GM19240 (cell line): ENCODE measurements at regions not wholly inside any gene's neighbourhood (a gene's known extent, or its start where the extent isn't known, plus 50 kb on each side); places are given as distances from the start of the nearest gene placed in this dataset.

Experiments used
- DNase-seq: peaks from one replicate; pipeline ENCODE4 v3.0.0; 2011; ENCODE audit warnings: low spot score; ENCODE audit not compliant: insufficient read length

- no peak for DNase-seq
Measured at GRCh38 chr20:48308232-48308781, 519.5 kb downstream of the PREX1 start.

- no peak for DNase-seq
Measured at GRCh38 chr20:48307277-48307676, 520.5 kb downstream of the PREX1 start.

- DNase-seq: no peak
Measured at GRCh38 chr20:48302844-48303542, 517.7 kb upstream of the SULF2 start.

GRCh38 chr20:48302149-48302548, 516.9 kb upstream of the SULF2 start:
- DNase-seq: no peak

GRCh38 chr20:48301189-48301588, 515.9 kb upstream of the SULF2 start:
- DNase-seq: no peak

GRCh38 chr20:48300529-48300928, 515.2 kb upstream of the SULF2 start:
- no peak for DNase-seq

- DNase-seq: no peak
Measured at GRCh38 chr20:48298851-48299484, 513.7 kb upstream of the SULF2 start.

- DNase-seq: no peak
Measured at GRCh38 chr20:48298433-48298832, 513.2 kb upstream of the SULF2 start.

- DNase-seq: no peak
Measured at GRCh38 chr20:48295966-48296421, 510.7 kb upstream of the SULF2 start.

GRCh38 chr20:48295445-48295903, 510.2 kb upstream of the SULF2 start:
- DNase-seq: no peak

- DNase-seq: no peak
Measured at GRCh38 chr20:48294942-48295341, 509.7 kb upstream of the SULF2 start.

GRCh38 chr20:48294196-48294595, 508.9 kb upstream of the SULF2 start:
- no peak for DNase-seq

GRCh38 chr20:48293671-48294070, 508.4 kb upstream of the SULF2 start:
- no peak for DNase-seq

- no peak for DNase-seq
Measured at GRCh38 chr20:48292806-48293205, 507.5 kb upstream of the SULF2 start.

- DNase-seq: no peak
Measured at GRCh38 chr20:48291896-48292295, 506.6 kb upstream of the SULF2 start.

- DNase-seq: no peak
Measured at GRCh38 chr20:48288930-48289507, 503.7 kb upstream of the SULF2 start.

GRCh38 chr20:48287552-48288170, 502.4 kb upstream of the SULF2 start:
- DNase-seq: no peak

GRCh38 chr20:48287021-48287494, 501.8 kb upstream of the SULF2 start:
- DNase-seq: no peak

- no peak for DNase-seq
Measured at GRCh38 chr20:48286601-48287000, 501.3 kb upstream of the SULF2 start.

- DNase-seq: no peak
Measured at GRCh38 chr20:48285656-48286055, 500.4 kb upstream of the SULF2 start.

- DNase-seq: no peak
Measured at GRCh38 chr20:48284837-48285236, 499.6 kb upstream of the SULF2 start.

- no peak for DNase-seq
Measured at GRCh38 chr20:48284315-48284714, 499.0 kb upstream of the SULF2 start.
